DOHH2 (cell line): ENCODE measurements at regions not wholly inside any gene's neighbourhood (a gene's known extent, or its start where the extent isn't known, plus 50 kb on each side); places are given as distances from the start of the nearest gene placed in this dataset.

Source experiments
- H3F3A ChIP-seq: fragments of 200-600 bp; sonication (generic), shearing (Covaris generic); 2 replicates; pipeline ENCODE4 v1.6.0; 2016; ENCODE audit warnings: antibody characterized with exemption, mild to moderate bottlenecking; ENCODE audit not compliant: control insufficient read depth, insufficient read depth
- H3K27ac ChIP-seq: fragments of 200-600 bp; sonication (generic); 2 replicates; pipeline ENCODE4 v1.5.1; 2014; ENCODE audit warnings: low read depth, mild to moderate bottlenecking, low read length, moderate library complexity
- H3K27me3 ChIP-seq: fragments of 200-600 bp; sonication (generic); 2 replicates; pipeline ENCODE4 v1.6.1; 2014; ENCODE audit warnings: mild to moderate bottlenecking, low read length, mixed read lengths; ENCODE audit not compliant: control insufficient read depth
- H3K36me3 ChIP-seq: fragments of 200-600 bp; sonication (generic); 2 replicates; pipeline ENCODE4 v1.6.1; 2014; ENCODE audit warnings: mild to moderate bottlenecking, low read length, moderate library complexity, mixed read lengths; ENCODE audit not compliant: control insufficient read depth
- H3K4me1 ChIP-seq: fragments of 200-600 bp; sonication (generic); 2 replicates; pipeline ENCODE4 v1.6.1; 2014; ENCODE audit warnings: mild to moderate bottlenecking, low read length, mixed read lengths; ENCODE audit not compliant: control insufficient read depth
- H3K4me2 ChIP-seq: fragments of 200-600 bp; sonication (generic); 2 replicates; pipeline ENCODE4 v1.6.0; 2014; ENCODE audit warnings: mild to moderate bottlenecking, low read length, moderate library complexity
- H3K4me3 ChIP-seq: fragments of 200-600 bp; sonication (generic); 2 replicates; pipeline ENCODE4 v1.5.1; 2014; ENCODE audit warnings: mild to moderate bottlenecking, low read length, mixed read lengths
- H3K79me2 ChIP-seq: fragments of 200-600 bp; sonication (generic); 2 replicates; pipeline ENCODE4 v1.6.1; 2014; ENCODE audit warnings: mild to moderate bottlenecking, low read length, mixed read lengths; ENCODE audit not compliant: control insufficient read depth
- H3K9me2 ChIP-seq: fragments of 200-600 bp; sonication (generic); replicated peaks from 2 replicates; pipeline ENCODE4 v1.6.1; 2014; ENCODE audit warnings: mild to moderate bottlenecking, low read length, mixed read lengths; ENCODE audit not compliant: control insufficient read depth
- H3K9me3 ChIP-seq: fragments of 200-600 bp; sonication (generic); 2 replicates; pipeline ENCODE4 v1.6.1; 2014; ENCODE audit warnings: antibody characterized with exemption, low read length, mixed read lengths; ENCODE audit not compliant: control insufficient read depth, insufficient read depth
- H4K20me1 ChIP-seq: fragments of 200-600 bp; sonication (generic); 2 replicates; pipeline ENCODE4 v1.6.0; 2014; ENCODE audit warnings: low read depth, mild to moderate bottlenecking, antibody characterized with exemption, low read length, moderate library complexity; ENCODE audit not compliant: control insufficient read depth, insufficient read depth
- EZH2phosphoT487 ChIP-seq: fragments of 200-600 bp; sonication (generic); IDR thresholded peaks from 2 replicates; pipeline ENCODE4 v1.6.1; 2017; ENCODE audit warnings: borderline replicate concordance, mild to moderate bottlenecking, antibody characterized with exemption, low read length, moderate library complexity, mixed read lengths
- TF ChIP-seq, protein P1 (sequence below): fragments of 200-600 bp; sonication (generic); IDR thresholded peaks from one replicate; pipeline ENCODE4 v1.5.1; 2014; ENCODE audit warnings: antibody characterized with exemption, mild to moderate bottlenecking, low read depth, low read length; ENCODE audit not compliant: poor library complexity, severe bottlenecking

DNA sequence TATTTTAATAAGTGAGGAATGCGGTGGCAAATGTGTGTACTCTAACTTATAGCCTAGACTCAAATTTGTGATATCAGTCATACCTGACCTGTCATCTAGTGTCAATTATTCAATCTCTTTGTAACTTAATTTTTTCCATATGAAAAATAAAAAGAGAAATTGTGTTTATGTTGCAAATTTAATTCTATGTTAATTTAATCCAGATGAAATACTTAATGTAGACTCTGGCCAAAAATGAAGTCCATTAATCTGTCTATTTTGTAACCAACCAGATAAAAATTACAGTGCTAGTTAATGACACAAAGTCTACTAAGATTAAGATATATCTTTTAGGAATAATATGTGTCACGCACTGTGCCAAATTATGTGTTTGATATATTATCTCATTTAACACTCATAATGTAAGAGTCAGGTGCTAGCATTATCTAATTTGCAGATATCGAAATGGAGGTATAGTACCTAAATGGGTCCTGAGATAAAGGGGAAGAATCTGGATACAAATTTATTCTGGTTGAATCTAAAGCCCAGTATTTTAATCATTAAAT lies 712.1 kb downstream of the KCTD16 start:
- Histone ChIP-seq H3K79me2 (no peaks in the 10 kb centered on the region), H3K4me3 (no peak overlapping the region), H3K27me3 (no peaks in the 10 kb centered on the region), H4K20me1 (no peaks in the 10 kb centered on the region), H3K9me3 (no peaks in the 10 kb centered on the region), H3K27ac (no peak overlapping the region), H3F3A (no peaks in the 10 kb centered on the region), H3K36me3 (no peaks in the 10 kb centered on the region), H3K9me2 (no peaks in the 10 kb centered on the region; the same call in 1 of the 2 replicates), H3K4me2 (no peak overlapping the region), H3K4me1 (no peaks in the 10 kb centered on the region)
- TF ChIP-seq, protein P1, sequence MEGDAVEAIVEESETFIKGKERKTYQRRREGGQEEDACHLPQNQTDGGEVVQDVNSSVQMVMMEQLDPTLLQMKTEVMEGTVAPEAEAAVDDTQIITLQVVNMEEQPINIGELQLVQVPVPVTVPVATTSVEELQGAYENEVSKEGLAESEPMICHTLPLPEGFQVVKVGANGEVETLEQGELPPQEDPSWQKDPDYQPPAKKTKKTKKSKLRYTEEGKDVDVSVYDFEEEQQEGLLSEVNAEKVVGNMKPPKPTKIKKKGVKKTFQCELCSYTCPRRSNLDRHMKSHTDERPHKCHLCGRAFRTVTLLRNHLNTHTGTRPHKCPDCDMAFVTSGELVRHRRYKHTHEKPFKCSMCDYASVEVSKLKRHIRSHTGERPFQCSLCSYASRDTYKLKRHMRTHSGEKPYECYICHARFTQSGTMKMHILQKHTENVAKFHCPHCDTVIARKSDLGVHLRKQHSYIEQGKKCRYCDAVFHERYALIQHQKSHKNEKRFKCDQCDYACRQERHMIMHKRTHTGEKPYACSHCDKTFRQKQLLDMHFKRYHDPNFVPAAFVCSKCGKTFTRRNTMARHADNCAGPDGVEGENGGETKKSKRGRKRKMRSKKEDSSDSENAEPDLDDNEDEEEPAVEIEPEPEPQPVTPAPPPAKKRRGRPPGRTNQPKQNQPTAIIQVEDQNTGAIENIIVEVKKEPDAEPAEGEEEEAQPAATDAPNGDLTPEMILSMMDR: no peak
- no peak for TF ChIP-seq EZH2phosphoT487

DNA sequence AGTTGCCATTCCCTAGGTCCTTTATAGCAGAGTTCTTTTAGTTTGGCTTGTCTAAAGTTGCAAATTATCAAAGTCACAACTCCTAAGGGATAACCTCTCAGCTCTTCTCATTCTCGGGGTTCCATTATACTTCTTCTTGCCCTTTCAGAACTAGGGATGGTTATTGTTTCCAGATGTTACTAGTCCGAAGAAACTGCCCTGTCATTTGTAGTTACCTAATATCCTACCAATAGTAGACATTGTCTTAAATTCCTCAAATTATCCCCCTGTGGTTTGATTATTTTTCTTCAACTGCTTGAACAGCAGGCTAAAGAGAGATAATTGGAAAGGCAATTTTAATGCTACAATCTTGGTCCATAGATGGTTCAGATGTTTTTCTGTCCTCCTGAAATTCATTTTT lies 709.8 kb downstream of the KCTD16 start:
- no peaks in the 10 kb centered on the region for H3K27me3 ChIP-seq
- H3K4me2 ChIP-seq: no peak overlapping the region
- H3K4me3 ChIP-seq: no peak overlapping the region
- H3K36me3 ChIP-seq: no peaks in the 10 kb centered on the region
- TF ChIP-seq, protein P1: no peak
- no peak for TF ChIP-seq EZH2phosphoT487
- H3K4me1 ChIP-seq: no peaks in the 10 kb centered on the region
- no peaks in the 10 kb centered on the region for H3K9me3 ChIP-seq
- H3K79me2 ChIP-seq: no peaks in the 10 kb centered on the region
- H3K9me2 ChIP-seq: no peaks in the 10 kb centered on the region
- H3K27ac ChIP-seq: no peak overlapping the region
- no peaks in the 10 kb centered on the region for H4K20me1 ChIP-seq
- H3F3A ChIP-seq: no peaks in the 10 kb centered on the region

DNA sequence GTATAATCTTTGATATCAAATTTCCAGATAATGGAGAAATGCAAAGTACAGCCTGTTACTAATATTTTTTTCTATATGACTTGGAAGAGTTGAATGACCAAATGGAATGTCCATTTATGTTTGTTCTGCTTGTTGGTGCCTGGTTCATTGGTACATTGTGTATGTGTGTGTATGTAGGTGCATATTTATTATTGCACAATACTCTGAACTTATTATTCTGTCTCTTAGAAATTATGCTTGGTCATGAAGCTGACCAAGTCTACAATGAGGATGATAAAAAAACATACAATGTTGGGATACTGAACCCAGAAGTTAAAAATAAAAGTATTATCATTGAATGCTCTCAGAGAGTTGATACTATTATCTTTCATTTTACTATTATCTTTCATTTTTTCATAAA lies 706.3 kb downstream of the KCTD16 start:
- H3K9me2 ChIP-seq: no peaks in the 10 kb centered on the region
- H3K4me2 ChIP-seq: no peak overlapping the region
- H4K20me1 ChIP-seq: no peaks in the 10 kb centered on the region
- no peaks in the 10 kb centered on the region for H3K9me3 ChIP-seq
- H3K4me1 ChIP-seq: no peaks in the 10 kb centered on the region
- H3K27me3 ChIP-seq: no peaks in the 10 kb centered on the region
- H3K27ac ChIP-seq: no peak overlapping the region
- H3F3A ChIP-seq: no peaks in the 10 kb centered on the region
- no peaks in the 10 kb centered on the region for H3K36me3 ChIP-seq
- TF ChIP-seq, protein P1: no peak
- TF ChIP-seq EZH2phosphoT487: no peak
- no peak overlapping the region for H3K4me3 ChIP-seq
- no peaks in the 10 kb centered on the region for H3K79me2 ChIP-seq

DNA sequence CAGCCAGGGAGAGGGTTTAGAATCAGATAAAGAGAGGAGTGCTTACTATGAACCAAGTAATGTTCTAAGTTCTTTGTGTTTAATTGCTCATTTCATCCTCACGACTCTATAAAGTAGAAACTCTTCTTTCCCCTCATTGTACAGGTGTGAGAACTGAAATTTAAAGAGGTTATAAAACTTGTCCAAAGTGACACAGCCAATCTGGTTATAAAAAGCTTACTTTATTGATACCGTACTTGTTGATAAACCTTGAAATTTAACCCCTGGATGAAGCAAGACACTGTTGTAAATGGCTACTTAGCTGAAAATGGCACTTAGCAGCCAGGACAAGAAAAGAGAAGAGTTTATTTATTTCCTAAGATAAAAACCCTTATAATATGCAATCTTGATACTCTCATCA lies 702.4 kb downstream of the KCTD16 start:
- Histone ChIP-seq H3K36me3 (no peaks in the 10 kb centered on the region), H4K20me1 (no peaks in the 10 kb centered on the region), H3K9me2 (no peaks in the 10 kb centered on the region), H3K9me3 (no peaks in the 10 kb centered on the region), H3K27ac (no peak overlapping the region), H3K79me2 (no peaks in the 10 kb centered on the region), H3K4me3 (no peak overlapping the region), H3K27me3 (no peaks in the 10 kb centered on the region), H3K4me2 (no peak overlapping the region), H3F3A (no peaks in the 10 kb centered on the region), H3K4me1 (peaks cover 2% of the 10 kb centered on the region; the same call in 1 of the 2 replicates)
- TF ChIP-seq, protein P1: no peak
- no peak for TF ChIP-seq EZH2phosphoT487
